Esophagus squamous epithelium (tissue), 4 donors: ENCODE measurements at regions not wholly inside any gene's neighbourhood (a gene's known extent, or its start where the extent isn't known, plus 50 kb on each side); places are given as distances from the start of the nearest gene placed in this dataset.

Experiments used
- POLR2A ChIP-seq, 4 donors: fragments of 450-650 bp; IDR thresholded peaks; one replicate each; pipeline ENCODE4 v1.6.1; 2017; ENCODE audit warnings: antibody characterized with exemption in 4 of 4, mild to moderate bottlenecking in 4 of 4, moderate library complexity in 3 of 4
- TF ChIP-seq, protein P1 (sequence below), 6 experiments: fragments of 450-650 bp in 4 of 6; fragments of 200-600 bp in 2 of 6; sonication (generic) in 2 of 6; IDR thresholded peaks; one replicate each; pipeline ENCODE4 v1.5.1; 2016 to 2019; ENCODE audit warnings: antibody characterized with exemption in 6 of 6, mild to moderate bottlenecking in 4 of 6, moderate library complexity in 4 of 6

DNA sequence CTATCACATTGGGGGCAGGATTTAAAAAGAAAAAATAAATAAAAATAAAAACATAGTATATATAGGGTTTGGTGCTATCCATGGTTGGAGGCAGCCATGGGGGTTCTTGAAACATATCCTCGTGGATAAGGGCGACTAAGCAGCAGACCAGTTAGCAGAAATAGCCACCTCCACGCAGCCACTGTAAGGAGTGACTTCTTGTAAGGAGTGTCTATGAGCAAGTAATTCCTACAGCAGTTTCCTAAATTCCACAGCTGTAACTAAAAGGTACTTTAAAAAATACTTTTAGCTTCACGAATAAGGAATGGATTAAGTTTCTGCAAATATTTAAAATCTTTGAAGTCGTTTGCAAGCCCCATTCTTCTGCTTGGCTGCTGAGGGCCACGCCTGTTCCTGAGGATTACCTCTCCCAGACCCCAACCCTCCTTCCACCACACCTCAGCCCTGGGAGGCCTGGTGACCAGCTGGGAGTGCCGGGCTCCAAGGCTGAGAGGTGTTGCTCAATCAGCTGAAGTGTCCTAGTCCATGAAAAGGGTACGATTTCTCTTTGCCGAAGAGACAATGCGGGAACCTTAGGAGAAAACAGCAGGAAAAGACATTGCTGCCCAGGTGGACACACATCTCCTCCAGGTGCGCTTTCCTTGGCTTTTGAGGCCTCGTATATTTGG lies 115.3 kb downstream of the ADSS2 start:
- TF ChIP-seq, protein P1, sequence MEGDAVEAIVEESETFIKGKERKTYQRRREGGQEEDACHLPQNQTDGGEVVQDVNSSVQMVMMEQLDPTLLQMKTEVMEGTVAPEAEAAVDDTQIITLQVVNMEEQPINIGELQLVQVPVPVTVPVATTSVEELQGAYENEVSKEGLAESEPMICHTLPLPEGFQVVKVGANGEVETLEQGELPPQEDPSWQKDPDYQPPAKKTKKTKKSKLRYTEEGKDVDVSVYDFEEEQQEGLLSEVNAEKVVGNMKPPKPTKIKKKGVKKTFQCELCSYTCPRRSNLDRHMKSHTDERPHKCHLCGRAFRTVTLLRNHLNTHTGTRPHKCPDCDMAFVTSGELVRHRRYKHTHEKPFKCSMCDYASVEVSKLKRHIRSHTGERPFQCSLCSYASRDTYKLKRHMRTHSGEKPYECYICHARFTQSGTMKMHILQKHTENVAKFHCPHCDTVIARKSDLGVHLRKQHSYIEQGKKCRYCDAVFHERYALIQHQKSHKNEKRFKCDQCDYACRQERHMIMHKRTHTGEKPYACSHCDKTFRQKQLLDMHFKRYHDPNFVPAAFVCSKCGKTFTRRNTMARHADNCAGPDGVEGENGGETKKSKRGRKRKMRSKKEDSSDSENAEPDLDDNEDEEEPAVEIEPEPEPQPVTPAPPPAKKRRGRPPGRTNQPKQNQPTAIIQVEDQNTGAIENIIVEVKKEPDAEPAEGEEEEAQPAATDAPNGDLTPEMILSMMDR (IDR thresholded peaks at IDR 0.05) = no peak
- TF ChIP-seq POLR2A (IDR thresholded peaks at IDR 0.05) = no peak
